Kidney epithelial cell (primary cell): ENCODE measurements at regions not wholly inside any gene's neighbourhood (a gene's known extent, or its start where the extent isn't known, plus 50 kb on each side); places are given as distances from the start of the nearest gene placed in this dataset.

ENCODE experiments used
- DNase-seq: peaks from one replicate; pipeline ENCODE4 v3.0.0-alpha.2; 2010; ENCODE audit warnings: low read depth
- H3K27me3 ChIP-seq: 2 replicates; pipeline ENCODE4 v1.6.0; 2011; ENCODE audit warnings: low read length; ENCODE audit not compliant: control insufficient read depth, insufficient read depth
- H3K36me3 ChIP-seq: 2 replicates; pipeline ENCODE4 v1.5.1; 2011; ENCODE audit warnings: low read length; ENCODE audit not compliant: control insufficient read depth, insufficient read depth
- H3K4me3 ChIP-seq: 2 replicates; pipeline ENCODE4 v1.5.1; 2011; ENCODE audit warnings: low read depth, mild to moderate bottlenecking, control low read depth, low read length
- CTCF ChIP-seq: IDR thresholded peaks from 2 replicates; pipeline ENCODE4 v1.5.1; 2011; ENCODE audit warnings: mild to moderate bottlenecking, moderate library complexity, low read length, control low read depth, inconsistent platforms; ENCODE audit not compliant: insufficient read depth, poor library complexity, severe bottlenecking

- Histone ChIP-seq H3K27me3 (no peaks in the 10 kb centered on the region), H3K4me3 (no peak overlapping the region), H3K36me3 (no peaks in the 10 kb centered on the region)
- DNase-seq = no peak
- no peak for TF ChIP-seq CTCF
These were observed 1222.7 kb upstream of the CITED2 start for GRCh38 chr6:140597181-140597580.

GRCh38 chr6:140594806-140595128, 1220.3 kb upstream of the CITED2 start:
- no peak for TF ChIP-seq CTCF
- DNase-seq = no peak
- Histone ChIP-seq H3K36me3 (no peaks in the 10 kb centered on the region), H3K4me3 (no peak overlapping the region), H3K27me3 (no peaks in the 10 kb centered on the region)

- Histone ChIP-seq H3K4me3 (no peak overlapping the region), H3K27me3 (no peaks in the 10 kb centered on the region), H3K36me3 (no peaks in the 10 kb centered on the region)
- no peak for DNase-seq
- TF ChIP-seq CTCF = no peak
These were observed 1218.4 kb upstream of the CITED2 start for GRCh38 chr6:140592877-140593276.

GRCh38 chr6:140590641-140591040, 1216.2 kb upstream of the CITED2 start:
- no peak overlapping the region for H3K4me3 ChIP-seq
- DNase-seq = no peak
- H3K27me3 ChIP-seq = no peaks in the 10 kb centered on the region
- TF ChIP-seq CTCF = no peak
- no peaks in the 10 kb centered on the region for H3K36me3 ChIP-seq

GRCh38 chr6:140586426-140587061, 1212.1 kb upstream of the CITED2 start:
- Histone ChIP-seq H3K27me3 (no peaks in the 10 kb centered on the region), H3K36me3 (no peaks in the 10 kb centered on the region), H3K4me3 (no peak overlapping the region)
- DNase-seq = no peak
- TF ChIP-seq CTCF = no peak

- no peak overlapping the region for H3K4me3 ChIP-seq
- no peaks in the 10 kb centered on the region for H3K36me3 ChIP-seq
- TF ChIP-seq CTCF = no peak
- no peaks in the 10 kb centered on the region for H3K27me3 ChIP-seq
- no peak for DNase-seq
These were observed 1207.2 kb upstream of the CITED2 start for GRCh38 chr6:140581601-140582000.
